HG02943 (cell line): ENCODE measurements at regions not wholly inside any gene's neighbourhood (a gene's known extent, or its start where the extent isn't known, plus 50 kb on each side); places are given as distances from the start of the nearest gene placed in this dataset.
"Not testable (repeated sequence)": the region's sequence is repeated elsewhere in the genome, so short reads cannot be mapped to it uniquely, and the experiment has no call there.

Experiments used
- ATAC-seq: cut with Tn5 transposase; IDR thresholded peaks from one replicate; pipeline ENCODE4 v1.9.1; 2021; ENCODE audit warnings: mild to moderate bottlenecking, low read depth, moderate library complexity; ENCODE audit not compliant: unreplicated experiment

DNA sequence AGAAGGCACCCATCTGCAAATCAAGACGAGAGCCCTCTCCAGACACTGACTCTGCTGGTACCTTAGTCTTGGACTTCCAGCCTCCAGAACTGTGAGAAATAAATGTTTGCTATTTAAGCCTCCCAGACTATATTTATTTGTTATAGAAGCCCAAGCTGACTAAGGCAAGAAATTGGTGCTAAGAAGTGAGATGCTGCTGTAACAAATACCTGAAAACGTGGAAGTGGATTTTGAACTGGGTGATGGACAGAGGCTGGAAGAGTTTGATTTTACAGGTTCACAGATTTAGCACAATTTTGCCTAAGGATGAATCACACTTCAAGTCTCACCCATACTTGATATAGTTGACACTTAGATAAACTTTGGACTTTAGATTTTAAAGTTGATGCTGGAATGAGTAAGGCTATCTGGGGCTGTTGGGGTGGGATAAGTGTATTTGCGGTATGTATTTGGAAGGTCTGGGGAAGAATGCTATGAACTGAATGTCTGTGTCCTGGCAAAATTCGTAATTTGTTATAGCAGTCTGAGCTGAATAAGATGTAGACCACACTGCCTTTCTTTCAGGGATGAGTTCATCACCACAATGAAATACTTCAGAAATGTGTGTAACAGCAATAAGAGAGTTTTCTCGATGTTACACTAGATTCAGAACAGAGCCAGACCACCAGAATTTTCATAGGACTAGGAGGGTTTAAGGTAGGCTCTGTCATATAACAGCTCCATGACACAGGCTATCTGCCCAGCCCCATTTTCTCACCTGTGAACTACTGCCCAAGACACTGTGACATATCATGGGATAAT lies 120.5 kb upstream of the LMCD1 start:
- ATAC-seq = no peak

DNA sequence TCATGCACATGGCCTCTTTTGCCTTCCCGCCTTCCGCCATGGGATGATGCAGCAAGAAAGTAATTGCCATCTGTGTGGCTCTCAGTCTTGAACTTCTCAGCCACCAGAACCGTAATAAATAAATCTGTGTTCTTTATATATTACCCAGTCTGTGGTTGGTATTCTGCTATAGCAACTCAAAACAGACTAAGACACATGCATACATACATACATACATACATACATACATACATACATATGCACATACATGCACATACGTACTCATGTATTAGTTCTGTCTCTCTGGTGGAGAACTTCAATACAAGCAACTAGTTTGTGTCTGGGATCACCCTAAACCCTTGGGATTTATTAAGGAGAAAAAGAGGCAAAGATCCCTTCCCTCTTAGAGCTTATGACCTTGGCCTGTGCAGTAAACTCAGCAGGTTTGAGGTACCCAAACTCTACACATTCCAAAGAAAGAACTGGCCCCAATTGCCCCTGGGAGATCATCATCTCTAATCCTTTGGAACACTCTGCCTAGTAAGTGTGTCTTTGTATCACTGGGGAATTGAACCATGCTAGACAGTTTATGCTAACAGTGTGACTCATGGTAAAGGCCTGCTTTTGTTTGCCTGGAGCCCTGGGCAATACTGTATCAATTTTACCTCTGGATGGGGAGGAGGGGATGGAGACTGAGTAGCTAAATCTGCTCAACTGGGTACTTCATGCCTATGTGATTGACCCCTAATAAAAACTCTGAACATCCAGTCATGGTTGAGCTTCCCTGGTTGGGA lies 115.6 kb upstream of the LMCD1 start:
- no peak for ATAC-seq

DNA sequence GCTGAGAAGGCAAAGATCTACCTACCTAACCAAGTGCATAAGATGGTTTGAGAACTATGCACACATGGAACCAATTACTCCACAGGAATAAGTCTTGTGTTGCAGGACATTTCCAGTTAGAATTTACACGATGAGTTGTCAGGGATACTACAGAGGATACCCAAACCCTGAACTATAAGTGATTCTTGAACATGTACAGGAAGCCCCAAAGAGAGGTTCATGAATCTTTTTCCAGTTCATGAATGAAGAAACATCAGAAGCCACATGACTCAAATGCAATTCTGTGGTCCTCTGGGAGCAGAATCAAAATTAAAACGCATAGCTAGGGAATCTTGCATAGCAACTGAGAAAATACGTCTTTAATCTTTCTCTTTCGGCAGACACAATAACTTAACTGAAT lies 114.1 kb upstream of the LMCD1 start:
- ATAC-seq = no peak

DNA sequence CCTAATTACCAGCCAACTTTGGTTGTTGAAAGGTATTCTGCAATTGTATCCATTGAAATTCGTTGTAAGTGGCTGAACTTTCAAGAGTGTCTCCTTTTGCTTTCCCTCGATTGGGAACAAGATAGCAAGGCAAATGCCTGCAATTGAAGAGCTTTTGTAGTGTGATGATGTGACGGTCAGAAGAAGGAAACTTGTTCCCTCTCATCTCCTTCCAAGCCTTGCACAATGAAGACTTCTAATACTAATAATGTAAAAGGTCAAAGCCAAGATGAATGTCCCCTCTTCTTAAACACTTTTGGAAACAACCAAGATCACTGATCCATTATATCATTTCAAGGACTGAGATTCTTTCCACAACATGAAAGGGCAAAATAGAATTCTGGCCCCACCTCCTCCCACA lies 101.9 kb upstream of the LMCD1 start:
- no peak for ATAC-seq

DNA sequence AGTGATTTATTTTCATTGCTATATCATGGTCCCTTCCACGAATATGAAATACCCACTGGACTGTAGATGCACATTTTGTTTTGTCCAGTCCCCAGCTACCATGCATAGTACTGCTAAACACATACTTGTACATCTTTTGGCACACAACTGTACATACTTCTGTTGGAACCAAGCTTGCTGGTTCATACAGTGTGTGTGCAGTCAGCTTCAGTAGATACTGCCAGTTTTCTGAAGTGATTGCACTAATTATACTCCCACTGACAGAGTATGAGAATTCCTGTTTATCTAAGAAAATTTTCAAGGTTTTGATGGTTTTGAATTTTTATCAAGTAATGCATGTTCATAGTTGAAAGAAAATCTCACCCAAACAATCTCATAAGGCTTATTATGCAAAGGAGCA lies 100.7 kb upstream of the LMCD1 start:
- ATAC-seq = no peak

DNA sequence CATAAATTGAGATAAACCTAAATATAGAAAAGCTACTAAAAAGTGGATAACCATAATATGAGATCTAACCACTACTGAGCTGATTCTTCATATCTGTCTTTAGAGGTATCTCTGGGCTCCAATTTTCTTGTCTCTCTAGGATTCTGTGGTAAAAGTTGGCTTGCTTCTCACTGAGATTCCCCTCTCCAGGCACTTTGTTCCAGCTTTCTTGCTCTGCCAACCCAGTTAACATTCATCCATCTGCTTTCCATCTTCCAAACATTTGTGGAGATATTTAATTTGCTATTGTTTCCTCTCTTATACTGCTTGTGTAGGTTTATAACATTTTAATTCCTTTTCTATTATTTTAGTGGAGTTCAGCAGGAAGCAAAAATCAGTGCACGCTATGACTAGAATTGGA lies 97.6 kb upstream of the LMCD1 start:
- no peak for ATAC-seq

DNA sequence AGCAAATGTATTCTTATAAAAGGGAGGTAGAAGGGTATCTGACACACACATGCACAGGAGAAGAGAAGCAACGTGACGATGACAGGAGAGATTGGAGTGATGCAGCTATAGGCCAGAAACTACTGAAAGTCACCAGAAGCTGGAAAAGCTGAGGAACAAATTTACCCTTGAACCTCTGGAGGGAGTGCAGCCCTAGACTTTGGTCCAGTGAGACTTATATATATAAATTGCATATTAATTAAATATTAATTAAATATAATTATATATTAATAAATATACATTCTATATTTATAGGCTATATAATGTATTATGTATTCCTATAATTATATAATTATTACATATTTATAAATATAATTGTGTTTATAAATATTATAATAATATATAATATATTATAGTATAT lies 96.5 kb upstream of the LMCD1 start:
- no peak for ATAC-seq

DNA sequence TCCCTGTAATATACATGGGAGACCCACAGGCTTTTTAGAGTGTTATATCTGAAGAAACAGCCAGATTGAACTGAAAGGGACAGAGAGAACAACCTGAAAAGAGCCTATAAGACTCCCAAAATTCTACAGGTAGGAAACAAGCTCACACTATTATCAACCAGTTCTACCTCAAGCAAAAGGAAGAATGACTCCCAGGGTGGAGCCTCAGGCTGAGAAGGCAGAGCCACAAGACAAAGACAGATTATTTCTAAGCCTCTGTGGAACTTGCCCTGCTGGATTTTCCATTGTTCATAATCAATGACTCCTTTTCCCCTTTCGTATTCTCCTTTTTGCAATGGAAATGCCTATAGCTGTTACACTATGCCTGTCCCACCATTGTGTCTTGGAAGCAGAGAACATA lies 95.1 kb upstream of the LMCD1 start:
- no peak for ATAC-seq

DNA sequence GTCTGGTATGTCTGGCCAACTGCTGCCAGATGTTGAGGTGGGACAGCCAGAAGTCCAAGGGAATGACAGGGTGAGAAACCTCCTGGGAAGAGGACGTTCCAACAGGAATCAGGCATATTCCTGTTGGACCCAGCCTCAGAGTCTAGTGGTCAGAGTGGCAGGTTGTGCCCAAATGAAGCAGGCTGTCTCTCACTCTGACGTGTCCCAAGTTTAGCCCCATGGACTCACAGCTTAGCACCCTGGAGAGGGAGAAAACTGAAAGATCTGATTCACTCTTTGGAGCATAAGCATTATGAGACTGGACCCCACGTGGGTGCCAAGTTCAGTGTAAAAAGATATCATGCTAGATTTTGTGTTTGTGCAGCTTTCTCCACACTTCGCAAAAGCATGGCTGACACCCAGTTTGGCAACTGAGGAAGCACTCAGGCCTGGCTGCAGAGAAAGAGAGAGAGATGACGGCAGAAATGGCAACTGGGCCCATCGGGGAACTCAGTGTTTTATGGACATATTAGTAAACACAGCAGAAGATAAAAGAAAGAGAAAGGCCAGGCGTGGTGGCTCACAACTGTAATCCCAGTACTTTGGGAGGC lies 88.2 kb upstream of the LMCD1 start:
- no peak for ATAC-seq

DNA sequence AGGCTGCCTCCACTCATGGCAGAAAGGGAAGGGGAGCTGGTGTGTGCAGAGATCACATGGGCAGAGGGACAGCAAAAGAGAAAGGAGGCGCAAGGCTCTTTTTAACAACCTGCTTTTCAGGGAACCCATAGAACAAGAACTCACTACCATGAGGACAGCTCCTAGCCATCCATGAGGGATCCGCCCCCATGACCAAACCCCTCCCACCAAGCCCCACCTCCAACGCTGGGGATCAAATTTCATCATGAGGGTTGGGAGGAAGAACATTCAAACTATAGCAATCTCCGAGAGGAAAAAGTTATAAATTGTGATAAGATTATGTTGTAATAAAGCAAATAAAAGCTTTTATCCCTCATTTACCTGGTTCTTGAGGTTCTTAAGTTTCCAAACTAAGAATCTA lies 84.7 kb upstream of the LMCD1 start:
- no peak for ATAC-seq

DNA sequence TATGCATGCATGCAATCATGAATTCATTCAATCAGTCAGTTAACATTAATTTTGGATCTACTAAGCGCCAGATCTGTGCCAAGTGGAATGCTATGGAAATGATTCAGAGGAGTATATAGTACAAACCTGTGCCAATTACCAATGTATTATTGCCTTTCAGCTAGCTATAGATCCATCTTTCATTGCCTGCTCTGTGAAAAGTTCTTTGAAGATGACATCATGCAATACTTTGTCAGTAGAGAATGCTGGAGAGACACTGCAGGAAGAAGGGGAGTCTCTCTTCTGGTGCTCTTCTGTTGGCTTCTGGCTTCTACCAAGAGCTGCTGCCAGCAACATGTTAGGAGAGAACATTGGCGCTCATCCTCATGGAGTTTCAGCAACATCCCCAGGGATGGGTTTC lies 81.0 kb upstream of the LMCD1 start:
- ATAC-seq = no peak

DNA sequence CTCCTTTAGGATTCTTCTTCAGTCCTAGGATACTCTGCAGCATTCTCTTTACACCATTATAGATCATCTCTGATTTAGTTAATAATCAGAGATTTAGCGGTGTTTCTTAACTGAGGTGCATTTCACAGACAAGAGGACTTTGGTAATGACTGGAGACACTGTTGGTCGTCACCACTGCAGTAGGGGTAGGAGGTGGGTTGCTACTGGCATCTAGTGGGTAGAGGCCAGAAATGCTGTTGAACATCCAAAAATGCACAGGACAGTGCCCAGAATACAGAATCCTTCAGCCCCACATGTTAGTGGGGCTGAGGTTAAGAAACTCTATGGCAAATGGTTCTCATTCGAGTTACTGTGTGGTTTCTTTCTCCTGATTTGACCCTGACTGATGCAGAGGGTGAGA lies 80.4 kb upstream of the LMCD1 start:
- ATAC-seq = no peak

DNA sequence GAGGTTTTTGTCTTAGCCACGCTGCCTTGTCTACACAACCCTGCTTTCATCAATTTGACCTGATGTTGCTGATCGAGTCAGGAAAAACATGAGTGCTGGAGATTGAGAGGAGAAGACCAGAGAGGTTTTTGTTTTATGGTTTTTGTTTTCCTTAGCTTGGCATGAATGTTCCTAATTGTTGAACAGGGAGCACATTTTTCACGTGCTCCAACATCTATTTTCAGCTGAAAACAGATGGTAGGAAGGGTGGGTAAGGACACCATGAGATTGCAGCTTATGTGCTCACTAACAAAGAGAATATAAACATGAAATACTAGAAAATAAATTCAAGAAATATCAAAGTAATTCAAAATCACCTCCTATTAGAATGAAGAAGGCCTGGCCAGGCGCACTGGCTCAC lies 79.9 kb upstream of the LMCD1 start:
- no peak for ATAC-seq

DNA sequence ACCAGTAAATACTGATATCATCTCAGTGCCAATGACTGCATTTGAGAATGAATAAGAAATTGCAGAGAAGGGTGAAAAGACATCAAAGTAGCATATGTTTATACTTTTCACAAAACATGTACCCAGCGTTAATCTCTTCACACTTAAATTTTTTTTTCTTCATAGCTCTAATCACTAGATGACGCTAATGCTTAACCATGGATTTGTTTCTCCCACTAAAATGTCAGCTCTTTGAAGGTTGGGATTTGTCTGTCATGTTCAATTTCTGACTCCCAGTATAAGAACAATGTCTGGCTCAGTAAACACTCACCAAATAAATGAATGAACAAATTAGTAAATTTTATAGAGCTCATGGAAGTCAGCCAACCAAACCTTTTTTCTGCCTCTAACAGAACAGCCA lies 78.3 kb upstream of the LMCD1 start:
- no peak for ATAC-seq

DNA sequence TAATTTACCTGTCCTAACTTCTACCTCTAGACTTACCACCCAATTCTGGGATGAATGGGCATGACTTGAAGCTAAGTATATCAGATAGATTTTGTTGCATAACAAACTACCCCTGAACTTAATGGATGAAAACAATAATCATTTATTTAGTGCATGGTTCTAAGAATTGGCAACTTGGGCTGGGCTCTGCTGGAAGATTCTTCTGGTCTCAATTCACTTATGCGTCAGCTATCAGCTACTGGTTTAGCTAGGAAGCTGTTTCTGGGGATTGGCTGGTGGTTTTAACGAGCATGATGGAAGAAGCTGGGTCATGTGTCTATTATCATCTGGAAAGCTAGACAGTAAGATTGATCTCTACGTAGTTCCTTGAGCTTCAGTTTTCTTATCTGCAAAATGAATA lies 77.3 kb upstream of the LMCD1 start:
- no peak for ATAC-seq

DNA sequence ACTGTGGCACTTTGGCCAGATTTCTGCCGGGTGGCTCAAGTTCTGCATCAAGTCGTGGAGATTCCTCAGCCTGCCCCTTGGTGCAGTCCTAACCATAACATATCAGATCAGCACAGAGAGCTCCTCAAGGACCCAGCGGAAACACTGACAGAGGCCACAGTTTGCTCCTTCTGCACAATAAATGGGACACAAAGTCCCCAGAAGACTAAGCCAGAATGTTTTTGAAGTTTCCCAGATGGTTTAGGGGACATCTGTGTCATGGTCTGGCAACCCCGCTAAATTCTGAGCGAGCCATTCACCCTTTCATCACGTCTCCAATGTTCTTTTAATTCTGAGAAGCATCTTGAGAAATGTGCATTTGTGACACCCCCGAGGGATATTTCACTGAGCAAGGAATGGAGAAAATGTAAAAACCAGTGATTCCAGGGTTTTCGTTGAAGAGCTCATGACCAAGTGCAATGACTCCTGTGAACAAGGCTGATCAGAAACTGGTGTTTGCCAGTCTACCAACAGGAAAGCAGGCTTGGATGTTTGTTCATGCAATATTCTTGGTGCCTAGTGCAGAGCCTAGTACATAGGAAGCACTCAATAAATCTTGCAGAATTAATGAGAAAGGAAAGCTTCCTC lies 64.8 kb upstream of the LMCD1 start:
- ATAC-seq = no peak

DNA sequence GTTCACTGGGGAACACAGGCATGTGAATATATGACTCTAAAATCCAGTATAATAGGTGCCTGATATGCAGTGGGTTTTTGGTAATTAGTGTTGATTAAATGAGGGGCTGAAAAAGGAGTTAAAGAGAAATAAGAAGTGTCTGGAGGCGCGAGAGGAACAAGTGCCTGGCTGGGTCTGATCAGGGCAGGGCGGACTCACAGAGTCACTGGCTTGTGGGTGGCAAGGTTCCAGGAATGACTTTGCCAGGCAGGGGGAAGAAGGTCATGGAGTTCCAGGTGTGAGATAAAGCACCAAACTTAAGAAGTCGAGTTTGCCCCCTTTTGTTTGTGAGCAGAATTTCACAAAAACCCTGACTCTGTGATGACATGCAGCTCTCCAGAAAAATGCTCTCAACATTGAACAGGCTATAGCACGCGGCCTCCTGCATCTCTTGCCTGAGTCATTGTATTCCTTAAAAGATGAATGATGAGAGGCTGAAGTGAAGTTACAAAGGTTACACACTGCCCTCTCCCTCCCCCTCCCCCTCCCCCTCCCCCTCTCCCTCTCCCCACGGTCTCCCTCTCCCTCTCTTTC lies 63.0 kb upstream of the LMCD1 start:
- no peak for ATAC-seq

DNA sequence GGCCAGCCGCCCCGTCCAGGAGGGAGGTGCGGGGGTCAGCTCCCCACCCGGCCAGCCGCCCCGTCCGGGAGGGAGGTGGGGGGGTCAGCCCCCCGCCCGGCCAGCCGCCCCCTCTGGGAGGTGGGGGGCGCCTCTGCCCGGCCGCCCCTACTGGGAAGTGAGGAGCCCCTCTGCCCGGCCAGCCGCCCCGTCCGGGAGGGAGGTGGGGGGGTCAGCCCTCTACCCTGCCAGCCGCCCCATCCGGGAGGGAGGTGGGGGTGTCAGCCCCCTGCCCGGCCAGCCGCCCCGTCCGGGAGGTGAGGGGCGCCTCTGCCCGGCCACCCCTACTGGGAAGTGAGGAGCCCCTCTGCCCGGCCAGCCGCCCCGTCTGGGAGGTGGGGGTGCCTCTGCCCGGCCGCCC lies 61.5 kb upstream of the LMCD1 start:
- ATAC-seq = not testable (repeated sequence)

DNA sequence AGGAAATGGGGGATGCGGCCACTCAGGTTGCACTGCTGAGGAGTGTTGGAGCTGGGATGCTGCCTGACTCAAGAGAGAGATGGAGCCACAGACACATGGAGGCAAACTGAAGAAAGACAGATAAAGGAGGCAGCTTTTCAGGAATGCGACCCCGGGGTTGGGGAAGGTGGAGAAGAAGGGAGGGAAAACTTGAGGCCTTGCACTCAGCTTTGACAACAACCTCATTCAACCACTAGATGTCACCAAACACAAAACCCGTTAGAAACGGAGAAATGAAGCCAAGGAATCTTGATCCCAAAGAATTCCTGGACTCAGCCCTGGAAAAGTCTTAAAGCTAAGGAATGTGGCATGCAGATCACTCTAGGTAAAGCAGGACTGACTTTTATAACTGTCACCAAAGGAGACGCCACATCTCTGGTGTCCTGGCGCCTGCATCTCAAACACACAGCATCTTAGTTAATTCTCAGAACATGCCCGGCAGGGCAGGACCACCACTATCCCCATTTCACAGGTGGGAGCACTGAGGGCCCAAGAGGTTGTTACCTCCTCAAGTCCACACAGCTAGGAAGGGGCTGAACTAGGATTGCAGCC lies 59.6 kb upstream of the LMCD1 start:
- no peak for ATAC-seq

DNA sequence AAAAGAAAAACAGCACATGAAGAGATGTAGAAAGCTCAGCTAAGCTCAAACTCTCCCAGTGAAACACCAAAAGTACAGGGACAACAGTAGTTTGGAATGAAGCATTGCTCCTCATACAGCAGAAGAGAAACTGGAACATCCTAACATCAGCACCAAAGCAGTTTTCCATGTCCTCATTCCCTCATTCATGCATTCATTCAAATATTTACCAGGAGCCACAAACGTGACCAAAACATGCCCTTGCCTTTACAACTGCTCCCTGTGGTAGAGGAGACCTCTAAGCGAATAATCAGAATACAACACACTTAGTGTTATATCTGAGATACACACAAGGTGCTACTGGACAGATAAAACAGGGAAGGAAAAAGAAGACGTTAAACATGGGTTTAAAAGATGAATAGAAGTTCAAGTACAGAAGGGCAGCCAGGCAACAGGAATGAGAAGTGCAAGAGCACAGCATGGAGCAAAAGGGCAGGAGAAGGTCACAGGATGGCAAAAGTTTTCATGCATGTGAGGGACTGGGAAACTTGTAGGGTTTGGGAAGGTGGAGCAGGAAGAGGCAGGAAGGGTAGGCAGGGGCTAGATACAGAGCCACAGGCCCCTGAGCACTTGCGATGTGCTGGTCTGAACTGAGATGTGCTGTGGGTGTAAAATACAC lies 58.5 kb upstream of the LMCD1 start:
- no peak for ATAC-seq
